CD14-positive monocyte (primary cell): ENCODE measurements at regions not wholly inside any gene's neighbourhood (a gene's known extent, or its start where the extent isn't known, plus 50 kb on each side); places are given as distances from the start of the nearest gene placed in this dataset.

Source experiments
- DNase-seq, 3 donors: peaks; one replicate each; pipeline ENCODE4 v3.0.0-alpha.2; 2011 to 2022
- H2AFZ ChIP-seq: 2 replicates; pipeline ENCODE4 v1.6.0; 2012; ENCODE audit warnings: mild to moderate bottlenecking, low read depth, low read length, inconsistent platforms; ENCODE audit not compliant: insufficient read depth, poor library complexity, severe bottlenecking
- H3K27ac ChIP-seq, 2 donors: 1 replicate in 1 of 2; 2 replicates in 1 of 2; pipeline ENCODE4 v1.5.1; 2012 to 2013; ENCODE audit warnings: low read length in 2 of 2, control low read depth in 1 of 2, inconsistent platforms in 1 of 2, low read depth in 1 of 2, mild to moderate bottlenecking in 1 of 2
- H3K27me3 ChIP-seq, 2 donors: one replicate each; pipeline versions ENCODE4 v1.6.0 to v1.6.1; 2011 to 2013; ENCODE audit warnings: low read length in 2 of 2; ENCODE audit not compliant: control insufficient read depth in 2 of 2, insufficient read depth in 2 of 2
- H3K36me3 ChIP-seq, 2 donors: replicated peaks in 1 of 2; 1 replicate in 1 of 2; 2 replicates in 1 of 2; pipeline versions ENCODE4 v1.5.1 to v1.6.1; 2012 to 2013; ENCODE audit warnings: low read length in 2 of 2, control low read depth in 1 of 2, inconsistent platforms in 1 of 2, mild to moderate bottlenecking in 1 of 2; ENCODE audit not compliant: insufficient read depth in 2 of 2, control insufficient read depth in 1 of 2
- H3K4me1 ChIP-seq, 2 donors: 1 replicate in 1 of 2; 2 replicates in 1 of 2; pipeline versions ENCODE4 v1.5.1 to v1.6.1; 2012 to 2013; ENCODE audit warnings: low read length in 2 of 2, control low read depth in 1 of 2, inconsistent platforms in 1 of 2, mild to moderate bottlenecking in 1 of 2, moderate library complexity in 1 of 2; ENCODE audit not compliant: insufficient read depth in 2 of 2, control insufficient read depth in 1 of 2
- H3K4me2 ChIP-seq: replicated peaks from 2 replicates; pipeline ENCODE3; 2012; ENCODE audit warnings: low read length, moderate library complexity, mild to moderate bottlenecking; ENCODE audit not compliant: poor library complexity, severe bottlenecking; ENCODE audit errors: extremely low read depth
- H3K4me3 ChIP-seq, 3 experiments: fragments of 200-600 bp in 1 of 3; sonication (generic) in 1 of 3; replicated peaks in 1 of 3; 1 replicate in 2 of 3; 2 replicates in 1 of 3; pipeline ENCODE4 v1.5.1; 2011 to 2013; ENCODE audit warnings: low read length in 3 of 3, mild to moderate bottlenecking in 3 of 3, control low read depth in 2 of 3, low read depth in 2 of 3, inconsistent platforms in 1 of 3, moderate library complexity in 1 of 3
- H3K79me2 ChIP-seq: 2 replicates; pipeline ENCODE4 v1.6.0; 2012; ENCODE audit warnings: mild to moderate bottlenecking, control low read depth, inconsistent platforms, low read length, moderate library complexity; ENCODE audit not compliant: insufficient read depth
- H3K9ac ChIP-seq: 2 replicates; pipeline ENCODE4 v1.6.0; 2017; ENCODE audit warnings: low read length, mild to moderate bottlenecking; ENCODE audit not compliant: insufficient read depth, poor library complexity, severe bottlenecking
- H3K9me3 ChIP-seq, 2 donors: replicated peaks in 1 of 2; 1 replicate in 1 of 2; 2 replicates in 1 of 2; pipeline versions ENCODE4 v1.5.1 to v1.6.1; 2012 to 2013; ENCODE audit warnings: low read length in 2 of 2, control low read depth in 1 of 2; ENCODE audit not compliant: control insufficient read depth in 1 of 2, insufficient read depth in 1 of 2
- H4K20me1 ChIP-seq: 2 replicates; pipeline ENCODE4 v1.6.0; 2012; ENCODE audit warnings: mild to moderate bottlenecking, low read length, control low read depth, moderate library complexity; ENCODE audit not compliant: insufficient read depth
- H3K27ac Mint-ChIP-seq, 7 donors: one replicate each; pipeline ENCODE4 v1.8.0; 2020; ENCODE audit warnings: mild to moderate bottlenecking in 7 of 7, mixed read lengths in 7 of 7, moderate library complexity in 6 of 7, inconsistent platforms in 2 of 7
- H3K27me3 Mint-ChIP-seq, 3 donors: one replicate each; pipeline ENCODE4 v1.8.0; 2021 to 2022; ENCODE audit warnings: low read depth in 3 of 3, mild to moderate bottlenecking in 3 of 3, mixed read lengths in 3 of 3, moderate library complexity in 3 of 3, inconsistent platforms in 1 of 3
- H3K36me3 Mint-ChIP-seq, 2 donors: one replicate each; pipeline ENCODE4 v1.8.0; 2020; ENCODE audit warnings: mixed read lengths in 2 of 2, inconsistent platforms in 1 of 2, mild to moderate bottlenecking in 1 of 2
- H3K4me1 Mint-ChIP-seq: one replicate; pipeline ENCODE4 v1.8.0; 2020; ENCODE audit warnings: mild to moderate bottlenecking, mixed read lengths
- H3K4me3 Mint-ChIP-seq, 2 donors: one replicate each; pipeline ENCODE4 v1.8.0; 2020; ENCODE audit warnings: mild to moderate bottlenecking in 2 of 2, mixed read lengths in 2 of 2, moderate library complexity in 1 of 2
- H3K9me3 Mint-ChIP-seq, 7 donors: one replicate each; pipeline ENCODE4 v1.8.0; 2020 to 2022; ENCODE audit warnings: mixed read lengths in 7 of 7, mild to moderate bottlenecking in 6 of 7, moderate library complexity in 6 of 7, inconsistent platforms in 2 of 7
- CTCF ChIP-seq: fragments of 200-600 bp; IDR thresholded peaks from one replicate; pipeline ENCODE4 v1.8.0; 2022; ENCODE audit warnings: antibody characterized with exemption, mild to moderate bottlenecking
- WGBS: methylation state at CpG from one replicate; pipeline ENCODE4 v1.1.5; 2013; ENCODE audit warnings: missing lambda C conversion rate; ENCODE audit not compliant: insufficient coverage; 5-methylcytosine and 5-hydroxymethylcytosine counted together
- intact Hi-C, 2 donors: fragments of 100-400 bp; cut with micrococcal nuclease; formaldehyde crosslinking; loops; one replicate each; pipeline versions ENCODE4 v1.15.0 to v1.15.1; 2023

- no peak overlapping the region for H3K9ac ChIP-seq
- H3K4me1 ChIP-seq = no peaks in the 10 kb centered on the region
- intact Hi-C loops = no loop called here
- H3K27me3 ChIP-seq = no peaks in the 10 kb centered on the region
- Mint-ChIP-seq H3K27ac (no peak overlapping the region), H3K27me3 (no peaks in the 10 kb centered on the region), H3K4me3 (no peak overlapping the region), H3K4me1 (no peaks in the 10 kb centered on the region), H3K36me3 (no peaks in the 10 kb centered on the region), H3K9me3 (peaks cover 6 to 49% (median 18%) of the 10 kb centered on the region in 7 donors)
- H2AFZ ChIP-seq = no peak overlapping the region
- no peak for DNase-seq
- H3K27ac ChIP-seq = no peak overlapping the region
- no peak overlapping the region for H3K4me2 ChIP-seq
- no peak for TF ChIP-seq CTCF
- H3K36me3 ChIP-seq = no peaks in the 10 kb centered on the region
- WGBS = 91% methylated on average over 8 of the region's 9 CpGs
- peaks cover 31 to 37% of the 10 kb centered on the region in 2 donors for H3K9me3 ChIP-seq
- no peaks in the 10 kb centered on the region for H3K79me2 ChIP-seq
- no peaks in the 10 kb centered on the region for H4K20me1 ChIP-seq
- no peak overlapping the region for H3K4me3 ChIP-seq
Observed at GRCh38 chr6:76992553-76992952, 470.7 kb downstream of the HTR1B start.

- DNase-seq = no peak
Observed at GRCh38 chr6:76984572-76984971, 478.7 kb downstream of the HTR1B start.

More at GRCh38 chr6:76984572-76984971, 478.7 kb downstream of the HTR1B start:
- H3K79me2 ChIP-seq = no peaks in the 10 kb centered on the region
- Mint-ChIP-seq H3K27ac (no peak overlapping the region), H3K9me3 (peaks cover 4 to 20% (median 8%) of the 10 kb centered on the region in 7 donors), H3K4me3 (no peak overlapping the region), H3K4me1 (no peaks in the 10 kb centered on the region), H3K27me3 (no peaks in the 10 kb centered on the region), H3K36me3 (no peaks in the 10 kb centered on the region)
- H3K27ac ChIP-seq = no peak overlapping the region
- no peak overlapping the region for H2AFZ ChIP-seq
- H4K20me1 ChIP-seq = no peaks in the 10 kb centered on the region
- no peak for TF ChIP-seq CTCF
- intact Hi-C loops = no loop called here
- H3K9ac ChIP-seq = no peak overlapping the region
- no peaks in the 10 kb centered on the region for H3K4me1 ChIP-seq
- peaks cover 19 to 21% of the 10 kb centered on the region in 2 donors for H3K9me3 ChIP-seq
- H3K4me2 ChIP-seq = no peak overlapping the region
- no peak overlapping the region for H3K4me3 ChIP-seq
- no peaks in the 10 kb centered on the region for H3K36me3 ChIP-seq
- no peaks in the 10 kb centered on the region for H3K27me3 ChIP-seq
